Parathyroid adenoma (tissue), 2 donors: ENCODE measurements at regions not wholly inside any gene's neighbourhood (a gene's known extent, or its start where the extent isn't known, plus 50 kb on each side); places are given as distances from the start of the nearest gene placed in this dataset.

Source experiments
- H2AFZ ChIP-seq: fragments of 300-600 bp; sonication (generic); one replicate; pipeline ENCODE4 v1.7.0; 2017; ENCODE audit warnings: antibody characterized with exemption, mild to moderate bottlenecking
- H3K27ac ChIP-seq: fragments of 300-600 bp; sonication (generic); one replicate; pipeline ENCODE4 v1.7.0; 2017
- H3K27me3 ChIP-seq: fragments of 300-600 bp; sonication (generic); one replicate; pipeline ENCODE4 v1.7.0; 2017; ENCODE audit warnings: low read length; ENCODE audit not compliant: control insufficient read depth, insufficient read depth
- H3K36me3 ChIP-seq: fragments of 300-600 bp; sonication (generic); one replicate; pipeline ENCODE4 v1.7.0; 2017; ENCODE audit warnings: low read length; ENCODE audit not compliant: control insufficient read depth, insufficient read depth
- H3K4me1 ChIP-seq: fragments of 300-600 bp; sonication (generic); one replicate; pipeline ENCODE4 v1.7.0; 2017; ENCODE audit warnings: control low read depth
- H3K4me2 ChIP-seq: fragments of 300-600 bp; sonication (generic); one replicate; pipeline ENCODE4 v1.7.0; 2017; ENCODE audit warnings: low read length
- H3K4me3 ChIP-seq: fragments of 300-600 bp; sonication (generic); one replicate; pipeline ENCODE4 v1.7.0; 2017; ENCODE audit warnings: low read depth, low read length
- H3K79me2 ChIP-seq: fragments of 300-600 bp; sonication (generic); one replicate; pipeline ENCODE4 v1.7.0; 2017; ENCODE audit warnings: control low read depth
- H3K9ac ChIP-seq: fragments of 300-600 bp; sonication (generic); one replicate; pipeline ENCODE4 v1.7.0; 2017; ENCODE audit warnings: mild to moderate bottlenecking
- H3K9me3 ChIP-seq: fragments of 300-600 bp; sonication (generic); one replicate; pipeline ENCODE4 v1.7.0; 2017; ENCODE audit warnings: low read length; ENCODE audit not compliant: control insufficient read depth
- TF ChIP-seq, protein P1 (sequence below): fragments of 300-600 bp; sonication (generic); IDR thresholded peaks from one replicate; pipeline ENCODE4 v1.7.0; 2017; ENCODE audit warnings: antibody characterized with exemption, mild to moderate bottlenecking
- donor health status: primary hyperparathyroidism.

GRCh38 chr22:48004038-48004437 is 1241.6 kb downstream of the TBC1D22A start:
- Histone ChIP-seq H3K36me3 (no peaks in the 10 kb centered on the region), H3K9me3 (no peaks in the 10 kb centered on the region)

DNA sequence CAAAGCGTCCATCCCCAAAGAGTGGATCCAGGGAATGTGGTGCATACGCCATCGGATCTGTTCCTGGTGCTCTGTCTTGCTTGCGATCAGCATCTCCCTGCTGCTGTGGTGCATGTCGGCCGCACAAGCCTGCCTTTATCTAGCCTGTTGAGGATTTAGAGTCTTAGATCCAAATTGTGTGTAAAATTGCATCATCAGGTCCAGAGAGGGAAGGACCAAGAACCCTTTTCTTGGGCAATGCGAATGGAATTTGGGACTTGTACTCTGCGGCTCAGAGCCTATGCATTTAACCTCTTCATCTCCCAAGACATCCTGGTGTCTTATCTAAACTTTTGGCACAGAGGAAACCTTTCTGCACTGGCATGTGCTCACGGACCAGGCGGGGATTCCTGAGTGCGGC is 1238.7 kb downstream of the TBC1D22A start:
- Histone ChIP-seq H3K4me2 (no peak overlapping the region), H3K9ac (no peak overlapping the region), H3K36me3 (no peaks in the 10 kb centered on the region), H3K9me3 (no peaks in the 10 kb centered on the region), H3K4me3 (no peak overlapping the region), H3K79me2 (no peaks in the 10 kb centered on the region), H3K27me3 (no peaks in the 10 kb centered on the region), H2AFZ (no peak overlapping the region), H3K27ac (no peak overlapping the region), H3K4me1 (no peaks in the 10 kb centered on the region)
- TF ChIP-seq, protein P1, sequence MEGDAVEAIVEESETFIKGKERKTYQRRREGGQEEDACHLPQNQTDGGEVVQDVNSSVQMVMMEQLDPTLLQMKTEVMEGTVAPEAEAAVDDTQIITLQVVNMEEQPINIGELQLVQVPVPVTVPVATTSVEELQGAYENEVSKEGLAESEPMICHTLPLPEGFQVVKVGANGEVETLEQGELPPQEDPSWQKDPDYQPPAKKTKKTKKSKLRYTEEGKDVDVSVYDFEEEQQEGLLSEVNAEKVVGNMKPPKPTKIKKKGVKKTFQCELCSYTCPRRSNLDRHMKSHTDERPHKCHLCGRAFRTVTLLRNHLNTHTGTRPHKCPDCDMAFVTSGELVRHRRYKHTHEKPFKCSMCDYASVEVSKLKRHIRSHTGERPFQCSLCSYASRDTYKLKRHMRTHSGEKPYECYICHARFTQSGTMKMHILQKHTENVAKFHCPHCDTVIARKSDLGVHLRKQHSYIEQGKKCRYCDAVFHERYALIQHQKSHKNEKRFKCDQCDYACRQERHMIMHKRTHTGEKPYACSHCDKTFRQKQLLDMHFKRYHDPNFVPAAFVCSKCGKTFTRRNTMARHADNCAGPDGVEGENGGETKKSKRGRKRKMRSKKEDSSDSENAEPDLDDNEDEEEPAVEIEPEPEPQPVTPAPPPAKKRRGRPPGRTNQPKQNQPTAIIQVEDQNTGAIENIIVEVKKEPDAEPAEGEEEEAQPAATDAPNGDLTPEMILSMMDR = no peak

More at GRCh38 chr22:48004038-48004437, 1241.6 kb downstream of the TBC1D22A start:
- H3K4me3 ChIP-seq = no peak overlapping the region
- H3K4me2 ChIP-seq = no peak overlapping the region
- no peaks in the 10 kb centered on the region for H3K27me3 ChIP-seq
- H3K79me2 ChIP-seq = no peaks in the 10 kb centered on the region
- H2AFZ ChIP-seq = no peak overlapping the region
- H3K27ac ChIP-seq = no peak overlapping the region
- H3K9ac ChIP-seq = no peak overlapping the region
- TF ChIP-seq, protein P1 = no peak
- no peaks in the 10 kb centered on the region for H3K4me1 ChIP-seq

DNA sequence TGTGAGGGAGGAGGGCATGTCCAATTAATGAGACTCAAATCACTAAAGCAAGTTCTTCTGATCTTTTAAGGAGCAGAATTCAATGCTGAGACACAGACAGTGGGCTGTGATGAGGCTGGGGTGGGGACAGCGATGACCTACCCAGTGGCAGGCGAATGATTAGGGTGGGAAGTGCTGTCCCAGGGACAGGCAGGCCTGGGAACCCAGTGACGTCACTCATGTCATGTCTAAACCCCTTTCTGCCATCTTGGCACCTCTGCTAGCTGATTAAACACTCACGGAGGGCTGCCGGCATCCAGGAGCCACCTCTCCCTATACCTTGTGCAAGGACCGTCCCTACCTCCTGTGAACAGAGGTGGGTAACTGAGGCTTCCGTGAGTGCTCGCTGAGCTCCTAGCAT is 1235.2 kb downstream of the TBC1D22A start:
- Histone ChIP-seq H3K4me3 (no peak overlapping the region), H3K79me2 (no peaks in the 10 kb centered on the region)

DNA sequence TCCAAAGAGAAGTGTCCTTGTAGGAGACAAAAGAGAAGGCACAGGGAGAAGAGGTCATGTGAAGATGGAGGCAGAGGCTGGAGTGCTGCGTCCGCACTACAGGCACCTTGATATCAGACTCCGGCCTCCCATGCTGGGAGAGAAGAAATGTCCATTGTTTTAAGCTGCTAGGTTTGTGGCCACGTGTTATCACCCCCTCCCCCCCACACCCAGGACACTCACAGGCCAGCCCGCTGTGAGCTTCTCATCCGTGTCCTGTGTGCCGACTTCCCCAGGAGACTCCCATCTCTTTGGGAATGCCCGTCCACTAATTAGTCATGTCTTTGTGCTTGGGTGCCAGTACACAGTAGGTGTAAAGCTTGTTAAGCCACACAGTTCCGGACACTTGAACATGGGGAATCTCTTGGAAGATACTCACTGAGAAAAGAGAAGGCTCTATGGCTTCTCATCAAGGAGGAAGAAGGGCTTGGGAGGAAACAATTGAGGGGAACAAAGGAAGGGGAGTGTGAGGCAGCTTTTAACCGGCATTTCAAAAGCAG is 1234.7 kb downstream of the TBC1D22A start:
- Histone ChIP-seq H3K27ac (no peak overlapping the region), H3K4me3 (no peak overlapping the region), H3K9me3 (no peaks in the 10 kb centered on the region), H3K79me2 (no peaks in the 10 kb centered on the region), H3K9ac (no peak overlapping the region), H2AFZ (no peak overlapping the region), H3K27me3 (no peaks in the 10 kb centered on the region), H3K4me1 (no peaks in the 10 kb centered on the region), H3K36me3 (no peaks in the 10 kb centered on the region), H3K4me2 (no peak overlapping the region)
- TF ChIP-seq, protein P1 = no peak

More for the DNA sequence above, 1235.2 kb downstream of the TBC1D22A start:
- no peak overlapping the region for H3K27ac ChIP-seq
- no peak overlapping the region for H3K4me2 ChIP-seq
- TF ChIP-seq, protein P1 = no peak
- no peak overlapping the region for H3K9ac ChIP-seq
- no peaks in the 10 kb centered on the region for H3K27me3 ChIP-seq
- no peaks in the 10 kb centered on the region for H3K4me1 ChIP-seq
- no peak overlapping the region for H2AFZ ChIP-seq
- no peaks in the 10 kb centered on the region for H3K9me3 ChIP-seq
- no peaks in the 10 kb centered on the region for H3K36me3 ChIP-seq

- Histone ChIP-seq H3K79me2 (no peaks in the 10 kb centered on the region), H3K27ac (no peak overlapping the region), H3K9ac (no peak overlapping the region), H3K4me3 (no peak overlapping the region), H3K4me1 (no peaks in the 10 kb centered on the region), H2AFZ (no peak overlapping the region), H3K4me2 (no peak overlapping the region), H3K9me3 (no peaks in the 10 kb centered on the region), H3K27me3 (no peaks in the 10 kb centered on the region), H3K36me3 (no peaks in the 10 kb centered on the region)
- TF ChIP-seq, protein P1 = no peak
Observed at GRCh38 chr22:47996446-47996857, 1234.0 kb downstream of the TBC1D22A start.
